B cell (primary cell): ENCODE measurements at regions not wholly inside any gene's neighbourhood (a gene's known extent, or its start where the extent isn't known, plus 50 kb on each side); places are given as distances from the start of the nearest gene placed in this dataset.

Source experiments
- ATAC-seq: fragments of 200-7000 bp; cut with Tn5 transposase; one replicate; pipeline ENCODE4 v1.10.0; 2021; ENCODE audit warnings: low read depth, mild to moderate bottlenecking, moderate number of reproducible peaks, moderate library complexity
- CTCF ChIA-PET: fragments of 350-600 bp; sonication (Branson Sonifier 250); formaldehyde crosslinking; loops from one replicate; lab custom pipeline; 2021; ENCODE audit warnings: antibody characterized with exemption, inconsistent platforms; lab: Charles Lee
- POLR2A ChIA-PET: fragments of 350-600 bp; sonication (Branson Sonifier 250); formaldehyde crosslinking; loops from one replicate; lab custom pipeline; 2021; ENCODE audit warnings: antibody characterized with exemption; lab: Charles Lee
- DNase-seq: peaks from one replicate; pipeline ENCODE4 v3.0.0; 2013
- H2AFZ ChIP-seq: 2 replicates; pipeline ENCODE4 v1.6.1; 2012; ENCODE audit warnings: mild to moderate bottlenecking, low read depth, low read length; ENCODE audit not compliant: insufficient read depth, poor library complexity, severe bottlenecking
- H3K27ac ChIP-seq, 2 donors: 1 replicate in 1 of 2; 2 replicates in 1 of 2; pipeline ENCODE4 v1.5.1; 2012 to 2013; ENCODE audit warnings: low read length in 2 of 2, mild to moderate bottlenecking in 2 of 2, moderate library complexity in 1 of 2
- H3K27me3 ChIP-seq, 4 experiments: fragments of 200-600 bp in 1 of 4; sonication (generic) in 1 of 4; replicated peaks in 1 of 4; 1 replicate in 2 of 4; 2 replicates in 2 of 4; pipeline versions ENCODE4 v1.6.1 to v1.7.0; 2013 to 2016; ENCODE audit warnings: low read length in 3 of 4, mild to moderate bottlenecking in 2 of 4, mixed read lengths in 1 of 4, moderate library complexity in 1 of 4; ENCODE audit not compliant: insufficient read depth in 4 of 4, control insufficient read depth in 3 of 4; ENCODE audit errors: control extremely low read depth in 1 of 4
- H3K36me3 ChIP-seq, 2 experiments: replicated peaks in 1 of 2; 1 replicate in 1 of 2; 2 replicates in 1 of 2; pipeline versions ENCODE4 v1.6.1 to v1.7.1; 2013; ENCODE audit warnings: low read length in 1 of 2; ENCODE audit not compliant: insufficient read depth in 2 of 2, control insufficient read depth in 1 of 2; ENCODE audit errors: control extremely low read depth in 1 of 2, extremely low read depth in 1 of 2
- H3K4me1 ChIP-seq, 2 donors: fragments of 200-600 bp in 1 of 2; sonication (generic) in 1 of 2; 1 replicate in 1 of 2; 2 replicates in 1 of 2; pipeline versions ENCODE4 v1.5.1 to v1.6.1; 2013 to 2017; ENCODE audit warnings: low read length in 2 of 2; ENCODE audit not compliant: control insufficient read depth in 2 of 2, insufficient read depth in 2 of 2
- H3K4me2 ChIP-seq: replicated peaks from 2 replicates; pipeline ENCODE3; 2012; ENCODE audit warnings: mild to moderate bottlenecking, low read depth, low read length; ENCODE audit not compliant: poor library complexity, severe bottlenecking
- H3K4me3 ChIP-seq, 5 experiments: fragments of 200-600 bp in 1 of 5; sonication (generic) in 1 of 5; 1 replicate in 3 of 5; 2 replicates in 2 of 5; pipeline versions ENCODE4 v1.5.1 to v1.7.0; 2011 to 2016; ENCODE audit warnings: low read length in 4 of 5, mild to moderate bottlenecking in 4 of 5, low read depth in 2 of 5, control low read depth in 1 of 5, moderate library complexity in 1 of 5; ENCODE audit not compliant: insufficient read depth in 1 of 5; ENCODE audit errors: control extremely low read depth in 1 of 5, extremely low read depth in 1 of 5
- H3K79me2 ChIP-seq: fragments of 200-600 bp; sonication (generic); one replicate; pipeline ENCODE4 v1.6.0; 2016; ENCODE audit warnings: low read length; ENCODE audit not compliant: control insufficient read depth, insufficient read depth
- H3K9ac ChIP-seq: fragments of 200-600 bp; sonication (generic); 2 replicates; pipeline ENCODE4 v1.6.1; 2017; ENCODE audit warnings: mild to moderate bottlenecking, low read length, moderate library complexity
- H3K9me3 ChIP-seq, 3 donors: one replicate each; pipeline versions ENCODE4 v1.6.1 to v1.7.1; 2013; ENCODE audit warnings: low read length in 2 of 3; ENCODE audit not compliant: control insufficient read depth in 2 of 3, insufficient read depth in 1 of 3; ENCODE audit errors: control extremely low read depth in 1 of 3
- H4K20me1 ChIP-seq: 2 replicates; pipeline ENCODE4 v1.6.0; 2012; ENCODE audit warnings: mild to moderate bottlenecking, low read length; ENCODE audit not compliant: insufficient read depth, control insufficient read depth, poor library complexity, severe bottlenecking
- H3K27ac Mint-ChIP-seq: one replicate; pipeline ENCODE4 v1.8.0; 2021; ENCODE audit warnings: mixed read lengths
- H3K27me3 Mint-ChIP-seq: one replicate; pipeline ENCODE4 v1.8.0; 2021; ENCODE audit warnings: mixed read lengths
- H3K4me1 Mint-ChIP-seq: one replicate; pipeline ENCODE4 v1.8.0; 2021; ENCODE audit warnings: mixed read lengths
- H3K4me3 Mint-ChIP-seq: one replicate; pipeline ENCODE4 v1.8.0; 2021; ENCODE audit warnings: mixed read lengths
- H3K9me3 Mint-ChIP-seq: one replicate; pipeline ENCODE4 v1.8.0; 2022; ENCODE audit warnings: mixed read lengths; ENCODE audit not compliant: insufficient read depth
- EZH2 ChIP-seq: IDR thresholded peaks from 2 replicates; pipeline ENCODE4 v1.6.1; 2012; ENCODE audit warnings: borderline replicate concordance, low read depth, mild to moderate bottlenecking, moderate library complexity, low read length; ENCODE audit not compliant: insufficient read depth, poor library complexity, severe bottlenecking
- WGBS: methylation state at CpG from one replicate; pipeline ENCODE4 v1.1.5; 2013; ENCODE audit warnings: missing lambda C conversion rate; ENCODE audit not compliant: insufficient coverage; 5-methylcytosine and 5-hydroxymethylcytosine counted together
- intact Hi-C: fragments of 100-400 bp; cut with micrococcal nuclease; formaldehyde crosslinking; loops from one replicate; pipeline ENCODE4 v1.10.0; 2022
- TF ChIP-seq, protein P1 (sequence below): fragments of 200-600 bp; IDR thresholded peaks from one replicate; pipeline ENCODE4 v1.8.0; 2022; ENCODE audit warnings: antibody characterized with exemption, mild to moderate bottlenecking

- ATAC-seq (no peak), DNase-seq (no peak)
- Mint-ChIP-seq H3K4me3 (no peak overlapping the region), H3K27me3 (peaks cover 8% of the 10 kb centered on the region), H3K27ac (no peak overlapping the region), H3K4me1 (peaks cover 36% of the 10 kb centered on the region), H3K9me3 (no peaks in the 10 kb centered on the region)
- no peak overlapping the region for H3K4me2 ChIP-seq
- H3K4me3 ChIP-seq: no peak overlapping the region
- peaks cover 50 to 53% of the 10 kb centered on the region in 2 donors for H3K4me1 ChIP-seq
- H3K36me3 ChIP-seq: no peaks in the 10 kb centered on the region
- no peak overlapping the region for H3K27ac ChIP-seq
- ChIA-PET CTCF (no interaction called here), POLR2A (no interaction called here)
- no peaks in the 10 kb centered on the region for H3K79me2 ChIP-seq
- no peaks in the 10 kb centered on the region for H3K9me3 ChIP-seq
- no CpG with 5 or more reads among the region's 2 CpGs for WGBS
- intact Hi-C loops: no loop called here
- H3K27me3 ChIP-seq: no peaks in the 10 kb centered on the region
- TF ChIP-seq, protein P1, sequence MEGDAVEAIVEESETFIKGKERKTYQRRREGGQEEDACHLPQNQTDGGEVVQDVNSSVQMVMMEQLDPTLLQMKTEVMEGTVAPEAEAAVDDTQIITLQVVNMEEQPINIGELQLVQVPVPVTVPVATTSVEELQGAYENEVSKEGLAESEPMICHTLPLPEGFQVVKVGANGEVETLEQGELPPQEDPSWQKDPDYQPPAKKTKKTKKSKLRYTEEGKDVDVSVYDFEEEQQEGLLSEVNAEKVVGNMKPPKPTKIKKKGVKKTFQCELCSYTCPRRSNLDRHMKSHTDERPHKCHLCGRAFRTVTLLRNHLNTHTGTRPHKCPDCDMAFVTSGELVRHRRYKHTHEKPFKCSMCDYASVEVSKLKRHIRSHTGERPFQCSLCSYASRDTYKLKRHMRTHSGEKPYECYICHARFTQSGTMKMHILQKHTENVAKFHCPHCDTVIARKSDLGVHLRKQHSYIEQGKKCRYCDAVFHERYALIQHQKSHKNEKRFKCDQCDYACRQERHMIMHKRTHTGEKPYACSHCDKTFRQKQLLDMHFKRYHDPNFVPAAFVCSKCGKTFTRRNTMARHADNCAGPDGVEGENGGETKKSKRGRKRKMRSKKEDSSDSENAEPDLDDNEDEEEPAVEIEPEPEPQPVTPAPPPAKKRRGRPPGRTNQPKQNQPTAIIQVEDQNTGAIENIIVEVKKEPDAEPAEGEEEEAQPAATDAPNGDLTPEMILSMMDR: no peak
- no peak for TF ChIP-seq EZH2
- H2AFZ ChIP-seq: no peak overlapping the region
- no peak overlapping the region for H3K9ac ChIP-seq
- no peaks in the 10 kb centered on the region for H4K20me1 ChIP-seq
Measured at GRCh38 chr6:811831-812230, 118.9 kb upstream of the EXOC2 start.

- no CpG with 5 or more reads among the region's 1 CpG for WGBS
- intact Hi-C loops: no loop called here
- peaks cover 33% of the 10 kb centered on the region for H3K4me1 Mint-ChIP-seq
- H3K4me3 Mint-ChIP-seq: no peak overlapping the region
- H3K27ac Mint-ChIP-seq: no peak overlapping the region
- no peak overlapping the region for H2AFZ ChIP-seq
- H4K20me1 ChIP-seq: no peaks in the 10 kb centered on the region
- H3K9me3 ChIP-seq: no peaks in the 10 kb centered on the region
- H3K27ac ChIP-seq: no peak overlapping the region
- H3K27me3 ChIP-seq: no peaks in the 10 kb centered on the region
- H3K79me2 ChIP-seq: no peaks in the 10 kb centered on the region
- ATAC-seq: no peak
- H3K9me3 Mint-ChIP-seq: no peaks in the 10 kb centered on the region
- TF ChIP-seq, protein P1: no peak
- no peak for TF ChIP-seq EZH2
- DNase-seq: no peak
- ChIA-PET CTCF (no interaction called here), POLR2A (no interaction called here)
- peaks cover 50 to 53% of the 10 kb centered on the region in 2 donors for H3K4me1 ChIP-seq
- H3K9ac ChIP-seq: no peak overlapping the region
- no peaks in the 10 kb centered on the region for H3K36me3 ChIP-seq
- no peak overlapping the region for H3K4me3 ChIP-seq
- H3K27me3 Mint-ChIP-seq: peaks cover 10% of the 10 kb centered on the region
- H3K4me2 ChIP-seq: no peak overlapping the region
Measured at GRCh38 chr6:811191-811590, 118.3 kb upstream of the EXOC2 start.
